ENCODE measurements at regions not wholly inside any gene's neighbourhood (a gene's known extent, or its start where the extent isn't known, plus 50 kb on each side); places are given as distances from the start of the nearest gene placed in this dataset.

DNA sequence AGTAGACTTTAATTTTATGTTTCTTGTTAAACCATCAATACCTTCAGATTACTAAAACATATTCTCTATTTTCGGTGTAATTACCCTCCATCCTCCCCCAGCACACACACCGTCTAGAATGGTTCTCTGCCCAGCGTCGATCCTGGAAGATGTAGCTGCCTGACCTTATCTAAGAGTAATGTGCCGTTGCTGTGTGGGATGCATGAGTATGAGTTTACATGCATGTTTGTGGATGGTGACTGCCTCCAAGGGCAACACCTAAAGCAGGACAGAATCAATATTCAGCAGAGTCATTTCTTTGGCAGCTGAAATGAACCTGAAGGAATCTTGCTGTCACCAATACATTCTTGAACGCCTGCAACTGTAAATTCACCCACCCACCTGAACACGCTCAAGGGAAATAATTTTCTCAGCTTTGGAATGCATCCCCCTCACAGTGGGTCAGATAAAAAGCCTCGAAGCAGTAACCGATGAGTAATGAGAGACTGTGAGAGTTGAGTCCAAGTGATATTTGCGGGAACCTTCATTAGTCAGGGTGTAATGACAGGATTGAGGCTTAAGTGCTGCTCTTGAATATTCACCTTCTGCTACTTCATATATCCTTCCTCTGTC is 155.8 kb upstream of the RND3 start:
- DNase-seq: no peak

DNA sequence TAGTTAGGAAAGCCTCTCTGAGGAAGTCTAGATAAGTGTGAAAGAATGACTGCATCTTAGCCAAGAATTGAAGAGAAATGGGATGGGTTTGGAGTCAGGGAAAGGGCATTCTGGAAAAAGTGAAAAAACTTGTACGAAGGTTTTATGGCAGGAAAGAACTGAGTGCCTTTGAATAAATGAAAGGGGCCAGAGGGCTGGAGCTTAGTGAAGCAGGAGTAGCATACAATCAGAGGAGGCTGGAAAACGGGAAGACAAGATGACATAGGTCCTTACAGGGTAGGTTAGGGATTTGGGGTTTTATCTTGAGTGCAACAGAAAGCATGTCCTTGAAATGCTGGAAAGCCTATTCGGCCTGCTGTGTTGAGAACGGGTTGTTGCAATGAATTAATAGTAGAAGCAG is 152.6 kb upstream of the RND3 start:
- DNase-seq: no peak

DNA sequence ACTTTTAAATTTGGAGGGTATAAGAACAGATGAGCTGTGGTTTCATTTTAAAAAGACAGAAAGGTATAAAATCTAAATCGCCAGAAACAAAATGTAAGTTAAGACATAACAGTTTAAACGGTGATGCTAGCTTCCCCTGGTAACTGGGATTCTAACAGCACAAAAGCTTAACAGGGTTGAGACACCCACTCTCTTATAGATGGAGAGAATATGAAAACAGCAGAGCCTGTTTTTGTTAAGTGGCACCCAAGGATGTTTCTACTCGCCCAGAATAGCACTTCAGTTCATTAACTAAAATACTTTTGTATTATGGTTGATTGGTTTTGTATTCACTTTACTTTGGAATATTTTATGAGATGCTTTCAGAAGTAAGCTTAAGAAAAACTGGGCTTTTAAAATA is 151.9 kb upstream of the RND3 start:
- no peak for DNase-seq

DNA sequence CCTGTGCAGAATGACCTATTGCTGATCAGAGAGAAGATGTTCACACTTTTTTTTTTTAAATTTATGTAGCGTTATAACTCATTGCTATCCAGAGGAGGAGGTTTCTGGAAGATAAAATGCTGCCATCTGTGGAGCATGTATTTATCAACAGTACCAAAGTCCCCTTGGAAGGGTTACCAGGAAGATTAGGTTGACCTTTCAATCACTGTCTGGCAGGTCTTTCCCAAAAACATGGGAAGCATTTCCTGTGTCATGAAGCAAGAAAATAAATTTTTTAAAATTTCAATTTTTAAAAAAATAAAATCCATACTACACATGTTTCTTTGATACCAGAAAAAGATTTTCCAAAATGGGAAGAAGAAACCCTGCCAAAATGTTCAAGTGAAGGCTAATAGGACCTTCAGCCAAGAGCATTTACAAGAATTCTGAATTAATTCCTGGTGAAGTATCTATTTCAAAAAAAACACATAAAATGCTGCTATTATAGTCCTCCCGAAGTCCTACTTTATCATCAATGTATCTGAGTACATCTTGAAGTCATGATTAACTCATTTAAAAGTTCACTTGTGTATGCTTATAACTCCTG is 143.9 kb upstream of the RND3 start:
- no peak for DNase-seq

DNA sequence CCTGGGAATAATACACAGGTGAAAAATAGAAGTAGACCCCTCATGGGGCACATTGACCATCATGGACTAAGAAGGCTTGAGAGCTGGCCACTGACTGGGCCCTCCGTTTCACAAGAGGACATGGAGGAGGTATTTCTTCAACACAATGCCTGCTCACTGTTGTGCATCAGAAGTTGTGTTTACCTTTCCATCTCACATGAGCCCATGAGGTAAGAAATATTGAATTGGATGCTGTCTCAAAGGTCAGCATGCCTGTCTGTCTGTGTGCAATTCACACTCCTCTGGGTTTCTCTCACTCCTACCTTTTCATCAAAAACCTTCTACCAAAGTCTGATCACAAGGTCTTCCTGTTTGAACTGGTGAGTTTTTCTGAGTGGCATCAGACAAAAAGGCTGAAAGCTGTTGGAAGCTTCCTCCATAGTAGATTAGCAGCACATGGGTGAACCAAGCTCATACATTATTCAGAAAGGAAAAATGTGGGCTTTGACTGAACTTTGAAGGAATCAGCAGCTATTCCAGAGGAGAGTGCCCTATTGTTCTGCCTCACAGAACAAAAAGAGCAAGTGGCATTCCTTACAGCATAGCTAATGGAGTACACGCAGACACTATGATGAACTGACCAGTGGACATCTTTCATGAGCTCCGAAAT is 143.2 kb upstream of the RND3 start:
- no peak for DNase-seq

DNA sequence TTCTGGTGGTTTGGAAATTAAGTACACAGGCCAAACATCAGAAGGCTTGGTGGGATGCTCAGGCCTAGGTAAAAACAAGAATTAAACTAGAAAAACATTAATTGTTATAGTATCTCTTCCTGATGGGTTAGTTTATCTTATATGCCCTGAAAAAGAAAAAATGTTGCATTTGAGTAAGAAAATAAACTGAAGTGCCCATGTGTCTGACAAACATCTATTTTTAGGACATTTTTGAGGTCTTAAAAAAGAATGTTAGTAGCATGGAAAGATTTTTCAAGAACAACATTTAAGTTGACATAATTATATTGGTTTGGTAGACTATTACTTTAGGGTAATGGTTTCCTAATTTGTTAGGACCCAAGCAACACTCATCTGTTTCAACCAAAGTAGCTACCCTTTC is 140.1 kb upstream of the RND3 start:
- DNase-seq: no peak

DNA sequence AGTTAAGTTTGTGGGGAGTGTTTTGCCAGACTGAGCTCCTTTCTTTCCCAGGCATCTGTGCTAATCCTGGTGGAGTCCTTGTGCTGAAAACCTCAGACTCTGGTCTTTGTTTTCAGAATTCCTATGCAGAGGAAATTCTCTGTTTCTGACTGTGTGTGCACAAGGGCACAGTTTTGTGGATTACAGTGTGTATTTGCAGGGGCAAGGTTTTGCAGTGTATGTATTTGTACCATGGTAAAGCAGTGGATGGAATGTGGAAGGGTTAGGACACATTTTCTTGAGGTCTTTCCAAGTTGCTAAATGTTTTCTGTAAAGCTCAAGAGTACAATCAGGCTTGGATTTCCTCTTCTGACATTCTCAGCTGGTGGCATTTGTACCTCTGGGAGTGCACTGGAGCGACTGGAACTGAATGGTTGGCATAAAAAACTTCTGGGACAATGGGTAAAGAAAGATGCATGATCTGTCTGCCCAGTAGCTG is 139.5 kb upstream of the RND3 start:
- DNase-seq: no peak

DNA sequence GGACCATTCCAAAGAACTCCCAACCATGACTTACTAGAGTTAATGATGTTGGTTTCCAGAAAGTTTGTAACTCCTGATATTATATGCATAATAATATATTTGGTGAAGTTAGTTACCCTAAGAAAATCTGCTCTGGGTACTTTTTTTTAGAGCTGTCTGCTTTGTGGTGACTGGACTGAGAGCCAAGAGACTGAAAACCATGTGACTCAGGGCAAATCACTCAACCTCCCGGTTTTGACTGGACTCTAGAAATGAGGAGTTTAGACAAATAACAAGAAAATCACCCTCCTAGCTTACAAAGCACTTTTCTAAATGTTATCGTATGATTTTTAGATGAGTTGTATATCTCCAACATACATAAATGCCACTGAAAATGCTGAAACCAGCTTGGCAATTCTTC is 138.3 kb upstream of the RND3 start:
- DNase-seq: no peak

DNA sequence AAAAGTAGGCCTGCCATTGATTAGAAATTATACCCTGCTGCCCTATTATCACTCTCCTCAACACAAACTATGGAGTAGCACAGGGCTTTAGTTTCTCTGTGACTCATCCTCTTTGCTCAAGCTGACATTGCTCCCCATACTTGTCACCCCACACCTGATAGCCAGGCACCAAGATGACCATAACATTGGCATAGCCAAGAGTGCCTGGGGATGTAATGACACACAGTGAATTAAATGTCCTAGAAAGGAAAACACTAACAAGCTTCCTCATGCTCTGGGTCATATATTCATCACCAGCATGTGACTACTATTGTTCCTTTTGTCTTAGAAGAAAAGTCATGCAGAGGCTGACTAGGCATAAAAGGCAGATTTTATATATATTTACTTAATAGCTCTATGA is 137.8 kb upstream of the RND3 start:
- DNase-seq: no peak

DNA sequence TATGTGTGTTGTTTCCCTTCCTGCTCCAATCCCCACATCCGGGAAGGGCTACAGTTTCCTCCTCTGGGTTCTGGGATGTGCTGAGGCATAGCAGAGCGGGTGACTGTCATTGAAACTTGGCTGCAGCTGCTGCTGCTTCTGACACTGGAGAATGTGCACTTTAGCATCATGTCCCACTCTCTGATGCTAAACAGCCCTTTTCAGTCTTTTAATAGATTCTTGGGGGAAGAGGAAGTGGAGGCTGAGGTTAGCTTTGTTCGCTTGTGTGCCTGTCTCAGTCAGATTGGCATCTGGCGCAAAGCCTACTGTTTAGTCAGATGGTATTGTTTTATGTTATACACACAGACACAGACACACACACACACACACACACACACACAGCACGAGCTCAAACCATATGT is 136.5 kb upstream of the RND3 start:
- DNase-seq: no peak

DNA sequence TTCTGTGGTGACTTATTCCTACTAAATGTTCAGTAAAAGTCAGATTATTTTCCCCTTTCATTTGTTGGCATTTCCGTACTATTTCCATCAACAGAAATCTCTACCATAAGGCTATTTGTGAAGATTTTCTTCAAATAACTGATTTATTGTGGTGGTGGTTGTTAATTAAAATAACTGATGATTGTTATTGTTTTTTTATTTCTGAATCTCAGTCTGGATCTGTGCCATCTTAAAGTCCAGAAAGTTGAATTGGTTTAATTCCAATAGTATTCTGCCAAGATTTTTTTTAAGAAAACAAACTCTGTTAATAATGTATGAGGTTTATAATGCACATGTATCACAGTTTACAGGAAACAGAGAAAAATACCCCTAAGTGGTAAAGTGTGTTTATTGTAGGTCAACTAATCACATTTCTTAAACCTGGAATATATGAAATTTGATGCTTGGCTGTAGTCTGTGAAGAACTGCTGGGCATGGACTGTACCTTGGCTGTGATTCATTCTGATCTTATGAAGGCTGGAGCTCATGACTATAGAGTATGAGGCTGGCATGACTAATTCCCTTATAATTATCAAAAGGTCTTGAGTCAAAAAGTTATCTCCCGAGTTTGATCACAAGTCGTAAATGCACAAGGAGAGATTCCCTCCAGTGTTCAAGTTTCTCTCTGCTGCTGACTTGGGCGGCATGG is 134.2 kb upstream of the RND3 start:
- no peak for DNase-seq

DNA sequence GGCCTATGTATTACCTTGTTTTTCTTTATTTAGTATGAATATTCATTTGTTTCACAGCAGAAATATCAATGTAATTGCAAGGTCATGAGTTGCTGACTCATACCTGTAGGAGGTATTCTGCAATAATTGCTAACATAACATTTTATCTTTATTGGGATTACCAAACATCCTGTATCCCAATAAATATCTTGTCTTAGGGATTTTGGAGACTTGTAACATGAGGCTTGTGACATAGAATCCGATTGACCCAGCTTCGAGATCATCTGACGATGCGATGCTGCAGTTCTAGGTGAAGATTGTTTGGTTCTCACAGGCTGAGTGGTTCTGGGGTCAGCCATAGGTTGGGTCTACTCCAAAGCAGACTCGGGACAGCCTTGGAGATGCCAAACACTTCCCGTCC is 133.4 kb upstream of the RND3 start:
- DNase-seq: no peak

DNA sequence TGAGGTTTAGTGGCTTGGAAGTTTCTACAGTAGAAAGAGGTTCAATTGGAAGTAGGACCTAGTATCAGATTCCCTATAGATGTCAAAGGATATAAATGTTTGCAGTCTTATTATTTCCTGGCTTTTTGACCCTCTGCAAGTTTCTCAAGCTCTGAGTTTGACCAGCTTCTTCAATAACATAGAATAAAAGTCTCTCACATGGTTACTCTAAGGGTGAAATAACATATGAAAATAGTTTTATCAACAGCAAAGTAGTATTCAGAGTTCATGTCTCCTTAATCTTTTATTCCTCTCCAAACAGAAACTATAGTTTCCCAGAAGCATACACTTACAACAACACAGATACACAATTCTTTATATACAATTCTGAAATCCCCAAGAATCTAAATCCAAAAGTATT is 132.9 kb upstream of the RND3 start:
- DNase-seq: no peak

DNA sequence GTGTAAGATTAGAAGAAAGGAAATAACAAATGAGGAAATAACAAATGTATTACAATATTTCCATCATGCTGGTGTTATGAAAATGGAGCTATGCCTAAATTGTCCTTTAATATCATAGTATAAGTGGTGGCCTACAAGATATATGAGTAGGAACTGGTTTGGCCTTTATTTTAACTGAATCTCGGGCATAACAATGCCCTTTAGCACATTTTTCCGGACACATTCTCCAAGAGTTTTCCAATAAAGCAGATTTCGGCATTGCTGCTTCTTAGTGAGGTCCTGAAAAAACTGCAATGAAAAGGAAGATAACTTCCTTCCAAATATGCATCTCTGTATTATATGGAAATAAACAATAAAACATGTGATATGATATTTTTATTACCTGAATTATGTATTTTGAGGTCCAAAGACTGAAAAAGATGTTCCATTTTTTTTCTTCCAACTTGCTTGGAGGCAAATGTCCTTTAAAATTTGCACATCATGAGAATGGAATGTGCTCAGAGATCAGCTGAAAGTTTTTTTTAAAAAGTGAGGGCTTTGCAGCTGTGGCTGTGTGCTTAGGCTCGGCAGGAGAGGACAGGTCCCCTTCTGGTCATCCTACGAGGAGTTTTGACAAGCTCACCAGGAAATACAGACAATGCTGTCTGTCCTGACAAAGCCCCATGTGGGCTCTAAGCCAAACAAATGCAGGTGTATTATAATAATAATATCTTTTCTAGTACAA is 132.3 kb upstream of the RND3 start:
- no peak for DNase-seq

DNA sequence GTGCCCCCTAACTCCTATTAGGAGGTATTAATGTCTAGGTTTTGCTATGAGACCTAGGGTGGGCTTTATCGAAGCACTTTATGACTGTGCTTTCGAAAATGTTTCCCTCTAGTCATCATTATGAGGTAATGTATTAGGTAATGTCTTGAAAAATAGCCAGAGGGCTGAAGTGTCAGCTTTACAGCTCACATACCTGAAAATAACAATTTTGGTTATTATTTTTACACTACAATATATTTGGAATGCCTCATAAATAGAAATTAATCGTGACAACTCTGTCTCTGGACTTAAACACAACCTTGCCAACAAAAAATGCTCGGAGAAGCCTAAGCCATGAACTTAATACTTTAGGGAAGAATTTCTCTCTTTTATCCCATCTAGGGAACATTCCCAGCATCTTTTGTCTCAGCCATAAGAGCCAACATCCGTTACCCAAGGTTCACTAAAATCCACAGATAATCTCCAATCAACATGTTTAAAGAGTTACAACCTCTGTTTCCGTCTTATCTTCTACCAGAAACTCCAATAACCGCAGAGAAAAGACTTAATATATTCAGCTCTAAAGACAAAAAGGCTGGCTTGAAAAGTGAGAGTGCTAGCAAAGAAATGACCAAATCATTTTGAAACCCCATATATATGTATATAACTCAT is 130.9 kb upstream of the RND3 start:
- DNase-seq: no peak

DNA sequence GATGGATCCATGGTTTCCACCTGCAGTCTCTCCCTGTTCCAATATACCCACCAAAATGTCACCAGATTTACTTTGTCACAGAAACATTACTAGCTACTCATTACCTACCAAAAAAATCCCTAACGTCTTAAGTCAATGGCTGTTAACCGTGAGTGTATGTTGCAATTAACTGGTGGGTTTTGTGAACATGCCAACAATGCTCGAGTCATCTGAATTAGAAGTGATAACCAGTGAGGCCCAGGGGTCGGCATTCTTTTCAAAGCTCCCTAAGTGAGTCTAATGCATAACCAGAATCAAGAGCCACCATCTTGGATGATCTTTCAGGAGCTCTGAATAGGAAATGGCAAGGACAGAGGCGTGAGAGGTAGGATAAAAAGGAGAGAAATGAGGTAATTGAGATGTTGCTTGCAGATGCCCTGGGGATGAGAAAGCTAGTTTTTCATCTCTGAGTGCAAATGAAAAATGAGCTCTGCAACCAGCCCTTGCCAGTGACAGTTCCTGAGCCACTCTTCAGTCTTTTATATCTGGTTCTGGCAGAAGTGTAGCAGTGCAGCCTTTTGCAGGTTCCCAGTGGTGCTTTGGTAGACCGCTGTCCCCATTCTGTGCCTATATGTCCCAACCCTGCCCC is 130.0 kb upstream of the RND3 start:
- no peak for DNase-seq

DNA sequence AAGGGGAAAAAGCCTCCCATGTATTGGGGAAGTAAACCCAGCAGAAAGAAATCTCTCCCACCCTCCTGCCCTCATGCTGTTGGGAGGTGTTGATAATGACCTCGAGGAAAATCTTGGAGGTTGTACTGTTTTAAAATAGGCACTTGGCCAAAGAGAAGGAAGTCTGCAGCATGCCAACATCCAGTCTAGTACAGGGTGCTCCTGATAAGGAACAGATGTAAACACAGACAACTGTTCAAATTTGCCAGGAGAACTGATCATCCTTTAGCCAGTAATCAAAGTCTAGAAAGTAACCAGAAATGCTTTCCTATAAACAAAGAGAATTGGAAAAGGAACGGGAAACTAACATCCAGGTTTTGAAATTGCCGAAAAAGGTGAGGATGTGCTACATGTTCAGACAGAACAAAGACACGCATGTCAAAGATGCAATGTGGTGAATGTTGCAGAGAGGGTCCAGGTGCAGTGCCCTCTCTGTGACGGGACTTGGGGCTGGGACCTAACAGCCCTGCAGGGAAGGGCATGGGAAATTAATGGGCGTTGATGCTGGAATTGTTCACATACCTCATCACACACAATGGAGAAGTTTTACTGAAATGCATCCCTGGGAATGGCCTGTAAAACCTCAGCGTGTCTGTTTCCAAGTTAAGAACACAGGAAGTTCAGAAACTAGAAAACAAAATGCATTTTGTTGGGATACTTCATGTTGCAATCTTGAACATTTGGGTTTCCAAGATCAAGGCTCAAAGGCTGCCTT is 125.7 kb upstream of the RND3 start:
- no peak for DNase-seq

DNA sequence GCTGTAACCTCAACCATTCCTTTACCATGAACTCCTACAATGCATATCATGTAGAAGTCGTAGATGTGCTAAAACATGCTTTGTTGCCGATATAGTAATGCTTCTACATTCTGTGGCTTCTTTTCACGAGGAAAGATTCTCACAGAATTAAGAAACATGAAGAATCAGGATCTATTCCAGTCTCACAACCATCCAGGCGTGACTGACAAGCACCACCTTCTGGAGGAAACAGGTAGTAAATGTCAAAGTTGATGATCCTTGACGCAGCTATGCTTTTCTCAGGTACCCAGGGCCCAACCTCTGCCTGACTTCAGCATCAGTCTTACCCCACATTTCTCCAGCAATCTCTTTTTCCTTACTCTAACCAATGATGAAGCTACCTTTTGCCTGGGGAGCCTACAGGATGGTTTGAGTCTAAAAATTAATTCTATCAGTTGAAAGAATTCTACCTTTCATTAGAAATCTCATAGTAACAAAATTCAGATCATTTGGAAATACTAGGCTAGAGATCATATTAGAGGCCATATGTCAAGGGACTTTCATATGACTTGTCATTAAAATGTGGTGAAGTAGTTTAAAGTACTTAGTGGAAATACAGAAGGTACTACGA is 123.3 kb upstream of the RND3 start:
- peak; percentile 3 to 63 for DNase-seq

DNA sequence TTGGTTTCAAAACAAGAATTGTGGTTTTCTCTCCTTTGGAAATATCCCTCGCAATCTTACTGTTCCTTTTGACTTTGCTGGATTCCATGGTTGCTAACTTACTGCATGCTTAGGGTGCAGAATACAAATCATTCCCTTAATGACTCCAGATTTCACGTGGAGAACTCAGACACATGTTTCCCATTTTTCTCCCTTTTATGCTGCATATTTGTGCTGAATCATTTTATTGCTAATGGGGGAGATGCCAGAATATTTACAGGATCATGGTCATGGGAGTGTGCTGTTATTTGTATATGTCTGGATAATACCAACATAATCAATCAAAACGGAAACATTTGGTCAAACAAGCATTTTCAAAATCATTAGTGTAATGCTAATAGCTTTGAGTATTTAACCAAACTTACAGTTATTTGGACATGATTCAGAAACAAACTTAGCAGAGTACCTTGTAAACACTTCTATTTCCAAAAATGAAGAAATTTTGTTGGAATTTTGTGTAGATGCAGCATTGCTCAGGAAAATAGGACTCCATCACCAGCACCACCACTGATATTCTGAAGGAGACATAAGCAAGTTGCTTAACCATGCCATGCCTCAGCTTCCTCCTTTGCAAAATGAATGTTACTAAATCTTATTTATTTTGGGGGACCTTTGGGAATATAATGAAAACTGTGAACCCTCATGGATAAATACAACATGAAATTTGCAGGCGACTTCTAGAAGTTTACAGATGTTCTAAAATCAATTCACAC is 122.5 kb upstream of the RND3 start:
- DNase-seq: no peak

DNA sequence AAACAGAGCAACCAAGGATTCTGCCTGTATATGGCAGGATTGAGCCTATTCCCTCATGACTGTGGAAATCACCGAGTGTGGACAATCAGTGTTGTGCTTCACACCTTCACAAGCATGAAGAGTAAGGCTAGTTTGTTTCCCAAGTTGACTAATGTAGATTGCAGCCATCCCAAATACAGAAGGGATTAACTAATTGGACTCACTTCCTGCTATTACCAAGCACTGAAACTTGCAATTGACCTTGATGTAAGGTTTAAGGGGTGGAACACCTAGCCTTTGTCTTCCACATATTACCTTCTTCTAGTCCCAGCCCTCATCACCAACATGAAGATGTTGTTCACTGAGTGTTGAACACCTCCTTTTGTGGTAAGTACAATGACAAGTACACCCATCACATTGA is 120.9 kb upstream of the RND3 start:
- no peak for DNase-seq

All from NCI-H526 (cell line).